ENCODE measurements at regions not wholly inside any gene's neighbourhood (a gene's known extent, or its start where the extent isn't known, plus 50 kb on each side); places are given as distances from the start of the nearest gene placed in this dataset.
"Not testable (repeated sequence)": the region's sequence is repeated elsewhere in the genome, so short reads cannot be mapped to it uniquely, and the experiment has no call there.

- TF ChIP-seq CTCF (IDR thresholded peaks at IDR 0.05; ENCODE audit: low read length, missing control alignments): no peak
- no peak overlapping the region for H3K4me3 ChIP-seq (replicated peaks; ENCODE audit: low read depth, low read length)
- no peak for DNase-seq (ENCODE audit: low read depth)
These were observed 2042.6 kb upstream of the CDH6 start for GRCh38 chr5:29150840-29151239.

GRCh38 chr5:29148581-29148980 lies 2044.9 kb upstream of the CDH6 start:
- TF ChIP-seq CTCF (IDR thresholded peaks at IDR 0.05; ENCODE audit: low read length, missing control alignments): no peak
- no peak for DNase-seq (ENCODE audit: low read depth)

DNA sequence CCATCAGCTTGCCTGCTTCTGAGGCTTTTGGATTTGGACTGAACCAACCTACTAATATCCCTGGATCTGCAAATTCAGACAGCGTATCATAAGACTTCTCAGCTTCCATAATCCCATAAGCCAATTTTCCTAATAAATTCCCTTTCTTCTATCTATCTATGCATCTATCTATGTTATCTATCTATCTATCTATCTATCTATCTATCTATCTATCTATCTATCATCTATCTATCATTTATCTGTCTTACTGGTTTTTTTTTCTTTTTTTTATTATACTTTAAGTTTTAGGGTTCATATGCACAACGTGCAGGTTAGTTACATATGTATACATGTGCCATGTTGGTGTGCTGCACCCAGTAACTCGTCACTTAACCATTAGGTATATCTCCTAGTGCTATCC lies 2045.4 kb upstream of the CDH6 start:
- no peak for TF ChIP-seq CTCF (IDR thresholded peaks at IDR 0.05; ENCODE audit: low read length, missing control alignments)
- DNase-seq (ENCODE audit: low read depth): no peak
- no peak overlapping the region for H3K4me3 ChIP-seq (replicated peaks; ENCODE audit: low read depth, low read length)

More at GRCh38 chr5:29148581-29148980, 2044.9 kb upstream of the CDH6 start:
- no peak overlapping the region for H3K4me3 ChIP-seq (replicated peaks; ENCODE audit: low read depth, low read length)

GRCh38 chr5:29143266-29143665 lies 2050.2 kb upstream of the CDH6 start:
- no peak for TF ChIP-seq CTCF (IDR thresholded peaks at IDR 0.05; ENCODE audit: low read length, missing control alignments)
- H3K4me3 ChIP-seq (replicated peaks; ENCODE audit: low read depth, low read length): no peak overlapping the region
- no peak for DNase-seq (ENCODE audit: low read depth)

GRCh38 chr5:29134418-29134817 lies 2059.1 kb upstream of the CDH6 start:
- TF ChIP-seq CTCF (IDR thresholded peaks at IDR 0.05; ENCODE audit: low read length, missing control alignments): no peak
- no peak overlapping the region for H3K4me3 ChIP-seq (replicated peaks; ENCODE audit: low read depth, low read length)
- no peak for DNase-seq (ENCODE audit: low read depth)

DNA sequence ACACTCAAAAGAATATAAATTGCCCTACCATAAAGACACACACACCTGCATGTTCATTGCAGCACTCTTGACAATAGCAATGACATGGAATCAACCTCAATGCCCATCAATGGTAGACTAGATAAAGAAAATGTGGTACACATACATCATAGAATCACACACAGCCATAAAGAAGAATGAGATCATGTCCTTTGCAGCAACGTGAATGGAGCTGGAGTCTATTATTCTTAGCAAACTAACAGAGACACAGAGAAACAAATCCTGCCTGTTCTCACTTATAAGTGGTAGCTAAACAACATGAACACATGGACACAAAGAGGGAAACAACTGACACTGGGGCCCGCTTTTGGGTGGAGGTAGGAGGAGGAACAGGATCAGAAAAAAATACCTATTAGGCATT lies 2062.2 kb upstream of the CDH6 start:
- no peak for DNase-seq (ENCODE audit: low read depth)
- no peak overlapping the region for H3K4me3 ChIP-seq (replicated peaks; ENCODE audit: low read depth, low read length)
- TF ChIP-seq CTCF (IDR thresholded peaks at IDR 0.05; ENCODE audit: low read length, missing control alignments): no peak

GRCh38 chr5:29130786-29131185 lies 2062.7 kb upstream of the CDH6 start:
- DNase-seq (ENCODE audit: low read depth): no peak
- no peak for TF ChIP-seq CTCF (IDR thresholded peaks at IDR 0.05; ENCODE audit: low read length, missing control alignments)
- no peak overlapping the region for H3K4me3 ChIP-seq (replicated peaks; ENCODE audit: low read depth, low read length)

DNA sequence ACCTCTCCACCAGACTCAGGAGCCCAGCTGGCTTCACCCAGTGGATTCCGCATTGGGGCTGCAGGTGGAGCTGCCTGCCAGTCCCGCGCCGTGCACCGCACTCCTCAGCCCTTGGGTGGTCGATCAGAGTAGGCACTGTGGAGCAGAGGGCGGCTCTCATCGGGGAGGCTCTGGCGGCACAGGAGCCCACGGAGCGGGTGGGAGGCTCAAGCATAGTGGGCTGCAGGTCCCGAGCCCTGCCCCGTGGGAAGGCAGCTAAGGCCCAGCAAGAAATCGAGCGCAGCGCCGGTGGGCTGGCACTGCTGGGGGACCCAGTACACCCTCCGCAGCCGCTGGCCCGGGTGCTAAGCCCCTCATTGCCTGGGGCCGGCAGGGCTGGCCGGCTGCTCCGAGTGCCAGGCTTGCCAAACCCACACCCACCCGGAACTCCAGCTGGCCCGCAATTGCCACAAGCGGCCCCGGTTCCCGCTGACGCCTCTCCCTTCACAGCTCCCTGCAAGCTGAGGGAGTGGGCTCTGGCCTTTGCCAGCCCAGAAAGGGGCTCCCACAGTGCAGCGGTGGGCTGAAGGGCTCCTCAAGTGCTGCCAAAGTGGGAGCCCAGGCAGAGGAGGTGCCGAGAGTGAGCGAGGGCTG lies 2065.8 kb upstream of the CDH6 start:
- DNase-seq (ENCODE audit: low read depth); H3K4me3 ChIP-seq (replicated peaks; ENCODE audit: low read depth, low read length): not testable (repeated sequence)

- not testable (repeated sequence) for H3K4me3 ChIP-seq (replicated peaks; ENCODE audit: low read depth, low read length); DNase-seq (ENCODE audit: low read depth)
These were observed 2067.0 kb upstream of the CDH6 start for GRCh38 chr5:29126462-29126861.

All from fibroblast of pulmonary artery (primary cell).